Neuronal stem cell (in vitro differentiated cells): ENCODE measurements at regions not wholly inside any gene's neighbourhood (a gene's known extent, or its start where the extent isn't known, plus 50 kb on each side); places are given as distances from the start of the nearest gene placed in this dataset.
"Not testable (repeated sequence)": the region's sequence is repeated elsewhere in the genome, so short reads cannot be mapped to it uniquely, and the experiment has no call there.

Source experiments
- DNase-seq: peaks from one replicate; pipeline ENCODE4 v3.0.0-alpha.2; 2013; ENCODE audit warnings: low spot score
- H2AFZ ChIP-seq: one replicate; pipeline ENCODE4 v1.6.1; 2013; ENCODE audit warnings: mild to moderate bottlenecking, low read length, inconsistent platforms
- H2AK5ac ChIP-seq: 2 replicates; pipeline ENCODE4 v1.6.1; 2013; ENCODE audit warnings: low read depth, mild to moderate bottlenecking, inconsistent platforms, low read length, moderate library complexity, mixed read lengths
- H2BK120ac ChIP-seq: 2 replicates; pipeline ENCODE4 v1.6.1; 2013; ENCODE audit warnings: low read depth, mild to moderate bottlenecking, inconsistent platforms, low read length, moderate library complexity, mixed read lengths
- H2BK12ac ChIP-seq: one replicate; pipeline ENCODE4 v1.6.1; 2013; ENCODE audit warnings: low read length, inconsistent platforms
- H2BK15ac ChIP-seq: 2 replicates; pipeline ENCODE4 v1.6.1; 2013; ENCODE audit warnings: mild to moderate bottlenecking, low read length, inconsistent platforms, mixed read lengths
- H2BK5ac ChIP-seq: one replicate; pipeline ENCODE4 v1.6.1; 2013; ENCODE audit warnings: inconsistent platforms, mild to moderate bottlenecking, low read length, moderate library complexity
- H3K14ac ChIP-seq: one replicate; pipeline ENCODE4 v1.6.1; 2013; ENCODE audit warnings: low read length, inconsistent platforms
- H3K18ac ChIP-seq: 2 replicates; pipeline ENCODE4 v1.6.1; 2013; ENCODE audit warnings: low read length, inconsistent platforms
- H3K23ac ChIP-seq: 2 replicates; pipeline ENCODE4 v1.6.1; 2013; ENCODE audit warnings: low read depth, mild to moderate bottlenecking, mixed read lengths, low read length, inconsistent platforms; ENCODE audit not compliant: poor library complexity
- H3K27ac ChIP-seq: replicated peaks from 3 replicates; pipeline ENCODE4 v1.5.1; 2013; ENCODE audit warnings: low read length, inconsistent platforms
- H3K27me3 ChIP-seq, 3 experiments: 2 replicates each; pipeline ENCODE4 v1.6.1; 2013; ENCODE audit warnings: low read length in 3 of 3, mild to moderate bottlenecking in 2 of 3, inconsistent platforms in 1 of 3, low read depth in 1 of 3, mixed read lengths in 1 of 3, moderate library complexity in 1 of 3; ENCODE audit not compliant: control insufficient read depth in 3 of 3, insufficient read depth in 3 of 3
- H3K36me3 ChIP-seq, 2 donors: replicated peaks in 1 of 2; 2 replicates each; pipeline ENCODE4 v1.6.1; 2013; ENCODE audit warnings: low read length in 2 of 2; ENCODE audit not compliant: control insufficient read depth in 2 of 2, insufficient read depth in 2 of 2
- H3K4ac ChIP-seq: 2 replicates; pipeline ENCODE4 v1.6.1; 2013; ENCODE audit warnings: inconsistent platforms, mild to moderate bottlenecking, low read length, moderate library complexity
- H3K4me1 ChIP-seq, 2 donors: 1 replicate in 1 of 2; 2 replicates in 1 of 2; pipeline ENCODE4 v1.6.1; 2013; ENCODE audit warnings: low read length in 2 of 2, low read depth in 1 of 2; ENCODE audit not compliant: control insufficient read depth in 2 of 2, insufficient read depth in 1 of 2
- H3K4me2 ChIP-seq: one replicate; pipeline ENCODE4 v1.6.1; 2013; ENCODE audit warnings: mild to moderate bottlenecking, low read length, inconsistent platforms; ENCODE audit not compliant: insufficient read depth, poor library complexity, severe bottlenecking
- H3K4me3 ChIP-seq, 2 donors: 2 replicates each; pipeline ENCODE4 v1.5.1; 2013; ENCODE audit warnings: low read length in 2 of 2, mild to moderate bottlenecking in 2 of 2, inconsistent platforms in 1 of 2, moderate library complexity in 1 of 2
- H3K79me1 ChIP-seq: one replicate; pipeline ENCODE4 v1.6.1; 2013; ENCODE audit warnings: low read depth, mild to moderate bottlenecking, inconsistent platforms, low read length, moderate library complexity
- H3K9ac ChIP-seq: one replicate; pipeline ENCODE4 v1.6.1; 2013; ENCODE audit warnings: mild to moderate bottlenecking, low read depth, low read length, inconsistent platforms; ENCODE audit not compliant: poor library complexity
- H3K9me3 ChIP-seq, 2 donors: replicated peaks in 1 of 2; 2 replicates each; pipeline versions ENCODE3 to v1.6.1; 2013; ENCODE audit warnings: low read length in 2 of 2, mild to moderate bottlenecking in 2 of 2, inconsistent platforms in 1 of 2, low read depth in 1 of 2, mixed read lengths in 1 of 2, moderate library complexity in 1 of 2; ENCODE audit not compliant: control insufficient read depth in 2 of 2, insufficient read depth in 1 of 2
- H4K8ac ChIP-seq: one replicate; pipeline ENCODE4 v1.6.1; 2013; ENCODE audit warnings: low read depth, mild to moderate bottlenecking, inconsistent platforms, low read length, moderate library complexity
- H4K91ac ChIP-seq: one replicate; pipeline ENCODE4 v1.6.1; 2013; ENCODE audit warnings: low read length, low read depth, mild to moderate bottlenecking, inconsistent platforms; ENCODE audit not compliant: poor library complexity
- WGBS, 2 donors: extraction: QIAGEN DNeasy Blood & Tissue Kit; methylation state at CpG; one replicate each; pipeline ENCODE4 v1.1.7; 2013; ENCODE audit warnings: missing lambda C conversion rate in 2 of 2, mixed read lengths in 1 of 2; ENCODE audit not compliant: insufficient read length in 2 of 2, insufficient replicate concordance in 1 of 2; ENCODE audit errors: extremely low coverage in 2 of 2; 5-methylcytosine and 5-hydroxymethylcytosine counted together

- not testable (repeated sequence) for H2BK15ac ChIP-seq, H3K4me1 ChIP-seq, H2BK120ac ChIP-seq, H4K91ac ChIP-seq, H3K4ac ChIP-seq, H3K14ac ChIP-seq, H2BK12ac ChIP-seq, H2AK5ac ChIP-seq, H2BK5ac ChIP-seq, H3K79me1 ChIP-seq, H3K27me3 ChIP-seq, H3K4me3 ChIP-seq, H3K18ac ChIP-seq, DNase-seq, H3K23ac ChIP-seq, H3K36me3 ChIP-seq, H3K27ac ChIP-seq, H3K9ac ChIP-seq, H3K9me3 ChIP-seq, H4K8ac ChIP-seq
- no CpG with 5 or more reads among the region's 6 CpGs for WGBS, 2 donors
- Histone ChIP-seq H3K4me2 (peak overlapping the region; percentile 23), H2AFZ (peak overlapping the region; percentile 81)
Observed at GRCh38 chr14:34140127-34140526, 189.3 kb upstream of the EGLN3 start.

GRCh38 chr14:34139160-34140121, 188.6 kb upstream of the EGLN3 start:
- not testable (repeated sequence) for H3K4me1 ChIP-seq

DNA sequence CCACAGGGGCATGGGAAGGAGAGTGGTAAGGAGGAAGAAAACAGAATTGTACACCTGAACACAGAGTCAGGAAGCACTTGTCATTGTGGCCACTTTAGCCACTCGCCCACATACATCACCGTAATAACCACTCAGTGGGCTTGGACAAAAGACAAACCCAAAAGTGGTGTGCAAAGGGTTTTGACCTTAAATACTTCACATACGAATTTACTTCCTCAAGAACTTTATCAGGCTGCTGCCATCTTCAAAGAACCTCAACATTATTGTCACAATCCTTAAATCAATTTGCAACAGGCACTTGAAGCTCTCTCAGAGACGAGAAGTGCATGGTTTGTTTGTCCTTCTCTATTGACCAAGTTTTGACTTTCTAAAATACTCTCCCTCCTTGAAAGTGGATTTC, 187.3 kb upstream of the EGLN3 start:
- H3K14ac ChIP-seq, result no peak overlapping the region
- no peak overlapping the region for H4K8ac ChIP-seq
- H4K91ac ChIP-seq, result no peak overlapping the region
- H3K4me1 ChIP-seq, result peaks cover 3 to 7% of the 10 kb centered on the region in 2 donors
- H3K4me3 ChIP-seq, result peak overlapping the region in 1 of 2 donors; percentile 61
- H3K27ac ChIP-seq, result no peak overlapping the region
- no peak overlapping the region for H2AFZ ChIP-seq
- H3K4ac ChIP-seq, result no peak overlapping the region
- DNase-seq, result no peak
- H2BK120ac ChIP-seq, result no peak overlapping the region
- H3K9me3 ChIP-seq, result no peaks in the 10 kb centered on the region
- H3K9ac ChIP-seq, result no peak overlapping the region
- no peak overlapping the region for H3K18ac ChIP-seq
- H3K23ac ChIP-seq, result no peak overlapping the region
- no CpG with 5 or more reads among the region's 4 CpGs for WGBS, 2 donors
- H2BK15ac ChIP-seq, result no peak overlapping the region
- no peaks in the 10 kb centered on the region for H3K36me3 ChIP-seq
- no peak overlapping the region for H2BK12ac ChIP-seq
- peaks cover 0 to 2% (median 0%) of the 10 kb centered on the region in 3 experiments for H3K27me3 ChIP-seq
- no peaks in the 10 kb centered on the region for H3K79me1 ChIP-seq
- H2AK5ac ChIP-seq, result no peak overlapping the region
- H3K4me2 ChIP-seq, result no peak overlapping the region
- H2BK5ac ChIP-seq, result no peak overlapping the region

More at GRCh38 chr14:34139160-34140121, 188.6 kb upstream of the EGLN3 start:
- H3K14ac ChIP-seq, DNase-seq, H3K36me3 ChIP-seq, H3K23ac ChIP-seq, H2BK12ac ChIP-seq, H3K79me1 ChIP-seq, H3K9ac ChIP-seq, H3K27ac ChIP-seq, H4K8ac ChIP-seq, H3K9me3 ChIP-seq, H2AK5ac ChIP-seq, H2BK5ac ChIP-seq, H2BK15ac ChIP-seq, H3K27me3 ChIP-seq, H2BK120ac ChIP-seq, H3K4ac ChIP-seq, H3K4me3 ChIP-seq, H4K91ac ChIP-seq: not testable (repeated sequence)
- Histone ChIP-seq H2AFZ (peak overlapping the region; percentile 81), H3K18ac (peak overlapping the region; percentile 72), H3K4me2 (peak overlapping the region; percentile 23)
- no CpG with 5 or more reads among the region's 13 CpGs for WGBS, 2 donors

- H3K79me1 ChIP-seq, result no peaks in the 10 kb centered on the region
- no peak overlapping the region for H2BK12ac ChIP-seq
- peaks cover 3 to 7% of the 10 kb centered on the region in 2 donors for H3K4me1 ChIP-seq
- no peak overlapping the region for H3K9ac ChIP-seq
- H2AK5ac ChIP-seq, result no peak overlapping the region
- H3K4ac ChIP-seq, result no peak overlapping the region
- no peak overlapping the region for H2BK15ac ChIP-seq
- WGBS, 2 donors, result no CpG with 5 or more reads among the region's 3 CpGs
- H3K9me3 ChIP-seq, result no peaks in the 10 kb centered on the region
- H2BK5ac ChIP-seq, result no peak overlapping the region
- H3K18ac ChIP-seq, result no peak overlapping the region
- no peak overlapping the region for H3K4me2 ChIP-seq
- no peak overlapping the region for H3K14ac ChIP-seq
- H4K91ac ChIP-seq, result no peak overlapping the region
- DNase-seq, result no peak
- H2BK120ac ChIP-seq, result no peak overlapping the region
- no peak overlapping the region for H2AFZ ChIP-seq
- no peak overlapping the region for H4K8ac ChIP-seq
- no peak overlapping the region for H3K4me3 ChIP-seq
- peaks cover 0 to 5% (median 0%) of the 10 kb centered on the region in 3 experiments for H3K27me3 ChIP-seq
- H3K36me3 ChIP-seq, result no peaks in the 10 kb centered on the region
- no peak overlapping the region for H3K23ac ChIP-seq
- no peak overlapping the region for H3K27ac ChIP-seq
Observed at GRCh38 chr14:34137001-34137745, 186.3 kb upstream of the EGLN3 start.
